Neural progenitor cell (in vitro differentiated cells): ENCODE measurements at regions not wholly inside any gene's neighbourhood (a gene's known extent, or its start where the extent isn't known, plus 50 kb on each side); places are given as distances from the start of the nearest gene placed in this dataset.
"Not testable (repeated sequence)": the region's sequence is repeated elsewhere in the genome, so short reads cannot be mapped to it uniquely, and the experiment has no call there.

Experiments
- CTCF ChIP-seq: fragments of 200-600 bp; sonication (generic); IDR thresholded peaks from 2 replicates; pipeline ENCODE4 v1.5.1; 2017; ENCODE audit warnings: antibody characterized with exemption, mild to moderate bottlenecking
- EZH2 ChIP-seq: fragments of 200-600 bp; sonication (generic); IDR thresholded peaks from 2 replicates; pipeline ENCODE4 v1.6.1; 2017; ENCODE audit warnings: antibody characterized with exemption, mild to moderate bottlenecking, moderate library complexity

GRCh38 chr12:114600584-114600983 is 83.4 kb downstream of the TBX3 start:
- not testable (repeated sequence) for TF ChIP-seq CTCF, EZH2
